ENCODE measurements at regions not wholly inside any gene's neighbourhood (a gene's known extent, or its start where the extent isn't known, plus 50 kb on each side); places are given as distances from the start of the nearest gene placed in this dataset.

DNA sequence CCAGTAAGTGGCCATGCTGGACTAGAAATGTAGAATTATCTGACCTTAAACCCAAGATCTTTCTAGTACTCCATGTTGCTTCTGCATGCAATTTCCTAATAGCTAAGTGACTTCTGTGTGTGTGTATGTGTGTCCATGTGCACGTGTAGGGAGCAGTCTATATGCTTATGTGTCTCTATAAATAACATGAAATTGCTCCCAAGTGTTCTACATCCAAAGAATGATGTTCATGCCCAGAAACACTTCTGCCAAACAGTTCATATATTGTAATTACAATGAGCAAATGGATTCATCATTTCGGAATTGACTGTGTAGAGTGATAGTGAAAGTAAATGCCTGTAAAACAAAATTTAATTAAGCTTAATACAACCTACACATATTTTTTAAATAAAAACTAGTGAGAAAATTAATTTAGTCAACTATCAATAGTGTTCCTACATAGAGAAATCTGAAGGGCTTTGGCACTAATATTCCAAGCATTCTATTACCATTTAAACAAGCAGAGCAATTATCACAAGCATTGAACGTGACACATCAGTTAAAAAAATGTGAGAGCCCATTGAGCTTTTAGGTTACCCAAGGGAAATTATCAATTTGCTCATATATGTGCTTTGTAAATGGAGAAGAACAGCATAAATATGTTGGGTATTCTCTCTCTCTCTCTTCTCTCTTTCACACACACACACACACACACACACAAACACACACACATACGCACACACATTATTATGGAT is 1067.4 kb downstream of the CNTNAP5 start:
- no peak for DNase-seq
- TF ChIP-seq, protein P1, sequence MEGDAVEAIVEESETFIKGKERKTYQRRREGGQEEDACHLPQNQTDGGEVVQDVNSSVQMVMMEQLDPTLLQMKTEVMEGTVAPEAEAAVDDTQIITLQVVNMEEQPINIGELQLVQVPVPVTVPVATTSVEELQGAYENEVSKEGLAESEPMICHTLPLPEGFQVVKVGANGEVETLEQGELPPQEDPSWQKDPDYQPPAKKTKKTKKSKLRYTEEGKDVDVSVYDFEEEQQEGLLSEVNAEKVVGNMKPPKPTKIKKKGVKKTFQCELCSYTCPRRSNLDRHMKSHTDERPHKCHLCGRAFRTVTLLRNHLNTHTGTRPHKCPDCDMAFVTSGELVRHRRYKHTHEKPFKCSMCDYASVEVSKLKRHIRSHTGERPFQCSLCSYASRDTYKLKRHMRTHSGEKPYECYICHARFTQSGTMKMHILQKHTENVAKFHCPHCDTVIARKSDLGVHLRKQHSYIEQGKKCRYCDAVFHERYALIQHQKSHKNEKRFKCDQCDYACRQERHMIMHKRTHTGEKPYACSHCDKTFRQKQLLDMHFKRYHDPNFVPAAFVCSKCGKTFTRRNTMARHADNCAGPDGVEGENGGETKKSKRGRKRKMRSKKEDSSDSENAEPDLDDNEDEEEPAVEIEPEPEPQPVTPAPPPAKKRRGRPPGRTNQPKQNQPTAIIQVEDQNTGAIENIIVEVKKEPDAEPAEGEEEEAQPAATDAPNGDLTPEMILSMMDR (IDR thresholded peaks at IDR 0.05), result no peak
- intact Hi-C loops (cut with DNase I), result no loop called here

DNA sequence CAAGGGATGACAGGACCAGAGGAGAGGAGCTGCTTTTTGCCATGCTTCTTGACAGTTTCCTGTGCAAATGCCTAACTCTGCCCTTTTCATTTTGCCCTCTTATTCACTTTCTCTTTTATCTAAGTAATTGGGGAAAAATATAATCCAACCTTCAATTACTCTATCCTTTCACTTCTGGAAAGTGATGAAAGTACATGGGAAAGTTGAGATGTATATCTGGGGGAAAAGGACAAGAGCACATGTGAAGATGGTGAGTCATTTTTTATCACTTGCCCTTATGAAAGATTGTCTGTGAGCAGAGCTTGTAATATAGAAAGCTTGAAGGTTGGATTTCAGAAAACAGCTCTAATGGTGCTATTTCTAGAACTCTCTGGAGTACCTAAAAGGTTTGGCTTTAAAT is 1070.7 kb downstream of the CNTNAP5 start:
- ATAC-seq (no peak), DNase-seq (no peak)
- no peaks in the 10 kb centered on the region for H3K9me3 ChIP-seq
- no peak overlapping the region for H3K4me3 ChIP-seq
- no peaks in the 10 kb centered on the region for H3K4me1 ChIP-seq
- no peaks in the 10 kb centered on the region for H3K27me3 ChIP-seq
- H3K27ac ChIP-seq, result no peak overlapping the region
- TF ChIP-seq, protein P1 (IDR thresholded peaks at IDR 0.05), result no peak
- no peaks in the 10 kb centered on the region for H3K36me3 ChIP-seq
- intact Hi-C loops (cut with DNase I), result no loop called here

More for the DNA sequence above, 1067.4 kb downstream of the CNTNAP5 start:
- no peaks in the 10 kb centered on the region for H3K27me3 ChIP-seq
- no peaks in the 10 kb centered on the region for H3K36me3 ChIP-seq
- H3K27ac ChIP-seq, result no peak overlapping the region
- no peak for ATAC-seq
- H3K4me1 ChIP-seq, result no peaks in the 10 kb centered on the region
- H3K9me3 ChIP-seq, result peaks cover 0 to 12% (median 0%) of the 10 kb centered on the region in 11 donors
- no peak overlapping the region for H3K4me3 ChIP-seq
- WGBS, 2 donors, result 74 to 77% methylated on average over 4 of the region's 4 CpGs

DNA sequence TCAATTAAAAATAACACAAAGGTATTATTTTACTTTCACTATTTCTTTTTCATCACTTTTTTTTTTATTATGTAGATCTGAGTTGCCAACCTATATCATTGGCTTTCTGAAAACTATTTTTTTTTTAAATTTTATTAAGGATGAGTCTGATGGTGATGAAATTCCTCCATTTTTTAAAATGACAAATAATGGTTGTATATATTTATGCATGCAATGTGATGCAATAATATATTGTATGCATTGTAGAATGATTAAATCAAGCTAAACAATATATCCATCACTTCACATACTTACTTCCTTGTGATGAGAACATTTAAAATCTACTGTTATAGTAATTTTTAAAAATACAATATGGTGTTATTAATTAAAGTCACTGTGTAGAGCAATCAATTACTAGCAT is 1081.6 kb downstream of the CNTNAP5 start:
- TF ChIP-seq, protein P1 (IDR thresholded peaks at IDR 0.05), result no peak
- no peak overlapping the region for H3K27ac ChIP-seq
- ATAC-seq (no peak), DNase-seq (no peak)
- H3K4me3 ChIP-seq, result no peak overlapping the region
- no peaks in the 10 kb centered on the region for H3K36me3 ChIP-seq
- intact Hi-C loops (cut with DNase I), result no loop called here
- no peaks in the 10 kb centered on the region for H3K4me1 ChIP-seq
- H3K9me3 ChIP-seq, result peaks cover 0 to 6% (median 0%) of the 10 kb centered on the region in 11 donors
- H3K27me3 ChIP-seq, result no peaks in the 10 kb centered on the region

DNA sequence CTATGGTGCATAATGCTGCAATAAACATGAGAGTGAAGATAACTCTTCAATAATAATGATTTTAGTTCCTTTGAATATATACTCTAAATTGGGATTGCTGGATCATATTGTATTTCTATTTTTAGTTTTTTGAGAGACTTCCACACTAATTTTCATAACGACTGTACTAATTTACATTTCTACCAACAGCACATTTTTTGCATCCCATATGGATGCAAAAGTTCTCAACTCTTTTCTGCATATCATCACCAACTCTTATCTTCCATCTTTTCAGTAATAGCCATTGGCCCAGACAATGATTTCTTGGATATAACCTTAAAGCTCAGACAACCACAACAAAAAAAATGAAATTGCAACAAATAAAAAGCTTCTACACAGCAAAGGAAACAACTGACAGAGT is 1082.4 kb downstream of the CNTNAP5 start:
- TF ChIP-seq, protein P1 (IDR thresholded peaks at IDR 0.05), result no peak
- Histone ChIP-seq H3K9me3 (peaks cover 0 to 6% (median 0%) of the 10 kb centered on the region in 11 donors), H3K27me3 (no peaks in the 10 kb centered on the region), H3K4me1 (no peaks in the 10 kb centered on the region), H3K4me3 (no peak overlapping the region), H3K27ac (no peak overlapping the region), H3K36me3 (no peaks in the 10 kb centered on the region)
- ATAC-seq (no peak), DNase-seq (no peak)
- intact Hi-C loops (cut with DNase I), result no loop called here
- WGBS, 2 donors, result 53 to 62% methylated on average over 1 of the region's 1 CpG
